H1 (cell line): ENCODE measurements at regions not wholly inside any gene's neighbourhood (a gene's known extent, or its start where the extent isn't known, plus 50 kb on each side); places are given as distances from the start of the nearest gene placed in this dataset.

ENCODE experiments used
- CTCF ChIA-PET: fragments of 300-600 bp; sonication (Branson Sonifier 250); formaldehyde crosslinking; loops from one replicate; lab custom pipeline; 2021; ENCODE audit not compliant: partially characterized antibody; lab: Charles Lee
- POLR2A ChIA-PET: fragments of 300-600 bp; sonication (Branson Sonifier 250); formaldehyde crosslinking; loops from one replicate; lab custom pipeline; 2021; ENCODE audit warnings: inconsistent platforms; ENCODE audit not compliant: partially characterized antibody; lab: Charles Lee
- DNase-seq, 2 experiments: peaks; one replicate each; pipeline versions ENCODE4 v3.0.0 to v3.0.0-alpha.2; 2010 to 2022; ENCODE audit warnings: low spot score in 2 of 2, low read depth in 1 of 2, mixed read lengths in 1 of 2
- FAIRE-seq: peaks from 2 replicates; lab custom pipeline; 2011; peaks lifted over from hg19 to GRCh38; lab: Jason Lieb, UNC
- H2AFZ ChIP-seq: 2 replicates; pipeline ENCODE4 v1.8.1; 2012; ENCODE audit warnings: low read length, inconsistent platforms
- H2AK5ac ChIP-seq: 2 replicates; pipeline ENCODE4 v1.6.1; 2013; ENCODE audit warnings: low read depth, low read length
- H2BK120ac ChIP-seq: replicated peaks from 2 replicates; pipeline ENCODE3; 2013; ENCODE audit warnings: low read depth, low read length, inconsistent platforms
- H2BK12ac ChIP-seq: 2 replicates; pipeline ENCODE4 v1.6.1; 2013; ENCODE audit warnings: low read depth, low read length
- H2BK15ac ChIP-seq: 2 replicates; pipeline ENCODE4 v1.6.1; 2013; ENCODE audit warnings: low read length
- H2BK20ac ChIP-seq: 2 replicates; pipeline ENCODE4 v1.6.1; 2013; ENCODE audit warnings: low read length
- H2BK5ac ChIP-seq: 2 replicates; pipeline ENCODE4 v1.6.1; 2013; ENCODE audit warnings: low read depth, low read length
- H3K14ac ChIP-seq: 2 replicates; pipeline ENCODE4 v1.6.1; 2013; ENCODE audit warnings: inconsistent platforms; ENCODE audit not compliant: insufficient read length
- H3K18ac ChIP-seq: 2 replicates; pipeline ENCODE4 v1.6.1; 2013; ENCODE audit warnings: low read length; ENCODE audit errors: extremely low read depth
- H3K23ac ChIP-seq: 2 replicates; pipeline ENCODE4 v1.6.1; 2013; ENCODE audit warnings: inconsistent platforms; ENCODE audit not compliant: insufficient read length
- H3K23me2 ChIP-seq: 2 replicates; pipeline ENCODE4 v1.6.1; 2013; ENCODE audit warnings: low read depth, low read length
- H3K27ac ChIP-seq: 2 replicates; pipeline ENCODE4 v1.6.1; 2011; ENCODE audit warnings: low read depth, low read length, inconsistent platforms
- H3K27me3 ChIP-seq, 4 experiments: replicated peaks in 1 of 4; 1 replicate in 1 of 4; 2 replicates in 3 of 4; pipeline versions ENCODE4 v1.6.1 to v1.8.1; 2011 to 2013; ENCODE audit warnings: low read length in 3 of 4, mild to moderate bottlenecking in 3 of 4, inconsistent platforms in 2 of 4, mixed read lengths in 2 of 4, moderate library complexity in 1 of 4; ENCODE audit not compliant: control insufficient read depth in 3 of 4, insufficient read depth in 3 of 4; ENCODE audit errors: extremely low read depth in 1 of 4
- H3K36me3 ChIP-seq, 4 experiments: 2 replicates each; pipeline versions ENCODE4 v1.6.1 to v1.8.1; 2011 to 2013; ENCODE audit warnings: mild to moderate bottlenecking in 4 of 4, low read length in 3 of 4, moderate library complexity in 2 of 4, control low read depth in 1 of 4, inconsistent platforms in 1 of 4; ENCODE audit not compliant: insufficient read depth in 4 of 4, control insufficient read depth in 2 of 4
- H3K4ac ChIP-seq: replicated peaks from 2 replicates; pipeline ENCODE3; 2013; ENCODE audit warnings: low read length, low read depth, mixed read lengths, inconsistent platforms; ENCODE audit not compliant: insufficient read length
- H3K4me1 ChIP-seq, 4 experiments: replicated peaks in 1 of 4; 1 replicate in 1 of 4; 2 replicates in 3 of 4; pipeline versions ENCODE4 v1.6.1 to v1.8.1; 2011 to 2013; ENCODE audit warnings: low read length in 3 of 4, inconsistent platforms in 2 of 4, mixed read lengths in 1 of 4; ENCODE audit not compliant: insufficient read depth in 4 of 4, control insufficient read depth in 3 of 4
- H3K4me2 ChIP-seq, 2 experiments: 2 replicates each; pipeline versions ENCODE4 v1.6.1 to v1.8.1; 2011 to 2013; ENCODE audit warnings: low read depth in 2 of 2, low read length in 2 of 2, control low read depth in 1 of 2, inconsistent platforms in 1 of 2, mild to moderate bottlenecking in 1 of 2; ENCODE audit not compliant: insufficient read depth in 1 of 2
- H3K4me3 ChIP-seq, 4 experiments: fragments of 200-600, 300-600 bp in 1 of 4; sonication (generic), shearing (Covaris generic), sonication (Bioruptor Twin) in 1 of 4; 2 replicates each; pipeline versions ENCODE4 v1.5.1 to v1.8.1; 2011 to 2016; ENCODE audit warnings: low read length in 4 of 4, low read depth in 3 of 4, control low read depth in 2 of 4, inconsistent platforms in 2 of 4, mild to moderate bottlenecking in 2 of 4, mixed read lengths in 1 of 4, moderate library complexity in 1 of 4; ENCODE audit not compliant: insufficient read depth in 2 of 4; ENCODE audit errors: extremely low read depth in 1 of 4
- H3K56ac ChIP-seq: replicated peaks from 2 replicates; pipeline ENCODE3; 2013; ENCODE audit warnings: low read depth, mild to moderate bottlenecking, mixed read lengths, low read length, inconsistent platforms; ENCODE audit not compliant: insufficient read length
- H3K79me1 ChIP-seq: 2 replicates; pipeline ENCODE4 v1.6.1; 2013; ENCODE audit warnings: low read depth, low read length, control low read depth
- H3K79me2 ChIP-seq, 2 experiments: 2 replicates each; pipeline versions ENCODE4 v1.6.1 to v1.8.1; 2012 to 2013; ENCODE audit warnings: low read length in 2 of 2, mild to moderate bottlenecking in 2 of 2, inconsistent platforms in 1 of 2; ENCODE audit not compliant: insufficient read depth in 2 of 2, control insufficient read depth in 1 of 2
- H3K9ac ChIP-seq, 4 experiments: replicated peaks in 1 of 4; 1 replicate in 1 of 4; 2 replicates in 3 of 4; pipeline versions ENCODE4 v1.6.1 to v1.8.1; 2011 to 2013; ENCODE audit warnings: low read depth in 3 of 4, low read length in 3 of 4, control low read depth in 2 of 4, mild to moderate bottlenecking in 2 of 4, moderate library complexity in 2 of 4, inconsistent platforms in 1 of 4; ENCODE audit errors: extremely low read depth in 1 of 4
- H3K9me3 ChIP-seq, 2 experiments: 2 replicates each; pipeline versions ENCODE4 v1.6.1 to v1.8.1; 2012 to 2013; ENCODE audit warnings: mild to moderate bottlenecking in 2 of 2, moderate library complexity in 2 of 2, control low read depth in 1 of 2, inconsistent platforms in 1 of 2, low read depth in 1 of 2, low read length in 1 of 2, mixed read lengths in 1 of 2; ENCODE audit not compliant: insufficient read depth in 2 of 2
- H4K20me1 ChIP-seq, 2 experiments: replicated peaks in 1 of 2; 2 replicates each; pipeline versions ENCODE3 to v1.8.1; 2011 to 2013; ENCODE audit warnings: inconsistent platforms in 2 of 2, low read length in 2 of 2, mild to moderate bottlenecking in 1 of 2; ENCODE audit not compliant: insufficient read depth in 2 of 2, control insufficient read depth in 1 of 2
- H4K5ac ChIP-seq: 2 replicates; pipeline ENCODE4 v1.6.1; 2013; ENCODE audit warnings: low read length, low read depth, mixed read lengths, inconsistent platforms; ENCODE audit not compliant: insufficient read length
- H4K8ac ChIP-seq: 2 replicates; pipeline ENCODE4 v1.8.0; 2013; ENCODE audit warnings: mild to moderate bottlenecking, moderate library complexity, low read length, inconsistent platforms; ENCODE audit not compliant: insufficient read depth; ENCODE audit errors: extremely low read depth
- H4K91ac ChIP-seq: replicated peaks from 2 replicates; pipeline ENCODE3; 2013; ENCODE audit warnings: low read length, mixed read lengths, inconsistent platforms; ENCODE audit not compliant: insufficient read length
- EGR1 ChIP-seq: IDR thresholded peaks from 2 replicates; pipeline ENCODE4 v1.6.1; 2011; ENCODE audit warnings: low read depth, low read length, borderline replicate concordance
- GTF2F1 ChIP-seq: IDR thresholded peaks from 2 replicates; pipeline ENCODE4 v1.6.1; 2012; ENCODE audit warnings: low read depth, low read length, improper control_type of control experiment, borderline replicate concordance
- MAX ChIP-seq: IDR thresholded peaks from 2 replicates; pipeline ENCODE4 v1.6.1; 2012; ENCODE audit warnings: inconsistent platforms
- POU5F1 ChIP-seq: IDR thresholded peaks from 2 replicates; pipeline ENCODE4 v1.6.1; 2011; ENCODE audit warnings: low read depth, mild to moderate bottlenecking, low read length, moderate library complexity
- RFX5 ChIP-seq: IDR thresholded peaks from 2 replicates; pipeline ENCODE4 v1.6.1; 2011; ENCODE audit warnings: low read depth, low read length, improper control_type of control experiment, borderline replicate concordance
- TAF7 ChIP-seq: optimal IDR thresholded peaks from 2 replicates; pipeline ENCODE3; 2011; ENCODE audit warnings: low read depth, mild to moderate bottlenecking, inconsistent platforms, low read length, moderate library complexity, borderline replicate concordance
- TEAD4 ChIP-seq: IDR thresholded peaks from 2 replicates; pipeline ENCODE4 v1.6.1; 2012; ENCODE audit warnings: low read depth, low read length, inconsistent platforms, mixed read lengths
- USF2 ChIP-seq: IDR thresholded peaks from 2 replicates; pipeline ENCODE4 v1.6.1; 2011; ENCODE audit warnings: low read length, improper control_type of control experiment
- WGBS, 2 experiments: shearing (Covaris generic) in 1 of 2; methylation state at CpG; one replicate each; pipeline versions ENCODE4 v1.1.6 to v1.1.7; 2013 to 2015; ENCODE audit warnings: low lambda C conversion rate in 2 of 2, mixed read lengths in 2 of 2, inconsistent platforms in 1 of 2, low coverage in 1 of 2, missing lambda C conversion rate in 1 of 2; ENCODE audit not compliant: insufficient replicate concordance in 2 of 2, insufficient coverage in 1 of 2, insufficient read length in 1 of 2; ENCODE audit errors: extremely low coverage in 1 of 2, missing lambda C conversion rate in 1 of 2; 5-methylcytosine and 5-hydroxymethylcytosine counted together

- WGBS, 2 experiments, result 100% methylated on average over 1 of the region's 3 CpGs; no CpG with 5 or more reads in 1 of the 2 experiments
- Histone ChIP-seq H3K27me3 (no peaks in the 10 kb centered on the region), H4K5ac (no peak overlapping the region), H3K9ac (no peak overlapping the region), H3K4me1 (no peaks in the 10 kb centered on the region), H2AK5ac (no peak overlapping the region), H3K79me1 (no peaks in the 10 kb centered on the region), H3K4me3 (no peak overlapping the region), H3K9me3 (no peaks in the 10 kb centered on the region), H3K4ac (no peak overlapping the region), H4K8ac (no peak overlapping the region), H2BK5ac (no peak overlapping the region), H2AFZ (no peak overlapping the region), H3K23me2 (no peaks in the 10 kb centered on the region), H2BK120ac (no peak overlapping the region), H3K14ac (no peak overlapping the region), H3K4me2 (no peak overlapping the region), H3K79me2 (no peaks in the 10 kb centered on the region), H3K56ac (no peak overlapping the region), H3K27ac (no peak overlapping the region), H3K36me3 (no peaks in the 10 kb centered on the region), H4K91ac (no peak overlapping the region), H4K20me1 (no peaks in the 10 kb centered on the region), H3K18ac (no peak overlapping the region), H2BK15ac (no peak overlapping the region), H2BK12ac (no peak overlapping the region), H2BK20ac (no peak overlapping the region), H3K23ac (no peak overlapping the region)
- FAIRE-seq (no peak), DNase-seq (no peak)
- ChIA-PET CTCF (no interaction called here), POLR2A (no interaction called here)
- TF ChIP-seq GTF2F1 (no peak), EGR1 (no peak), POU5F1 (no peak), MAX (no peak), RFX5 (no peak), TAF7 (no peak), TEAD4 (no peak), USF2 (no peak)
Measured at GRCh38 chr2:49755777-49756176, 601.5 kb upstream of the FSHR start.
